GM12878 (cell line): ENCODE measurements at regions not wholly inside any gene's neighbourhood (a gene's known extent, or its start where the extent isn't known, plus 50 kb on each side); places are given as distances from the start of the nearest gene placed in this dataset.

ENCODE experiments used
- CTCF ChIP-seq, 3 experiments: IDR thresholded peaks in 2 of 3; conservative IDR thresholded peaks in 1 of 3; 2 replicates each; pipeline ENCODE4 v1.5.1; 2011; ENCODE audit warnings: low read depth in 3 of 3, low read length in 3 of 3, mild to moderate bottlenecking in 3 of 3, control low read depth in 2 of 3, moderate library complexity in 2 of 3, inconsistent platforms in 1 of 3, mixed read lengths in 1 of 3; ENCODE audit not compliant: control insufficient read depth in 2 of 3, insufficient read depth in 1 of 3; ENCODE audit errors: extremely low read depth in 1 of 3
- SP1 ChIP-seq: IDR thresholded peaks from one replicate; pipeline ENCODE4 v1.6.1; 2011; ENCODE audit warnings: low read depth, low read length
- USF2 ChIP-seq: IDR thresholded peaks from 2 replicates; pipeline ENCODE4 v1.6.1; 2011; ENCODE audit warnings: low read depth, low read length, improper control_type of control experiment, borderline replicate concordance

- TF ChIP-seq CTCF (IDR thresholded peaks at IDR 0.05 in 2 of 3, conservative IDR thresholded peaks at IDR 0.05 in 1 of 3; ENCODE audit: control insufficient read depth in 2 of 3, extremely low read depth in 1 of 3, insufficient read depth in 1 of 3, low read depth in 3 of 3, low read length in 3 of 3) (no peak), USF2 (no peak), SP1 (no peak)
Observed at GRCh38 chr17:63223212-63223911, 222.7 kb downstream of the CYB561 start.
